ENCODE measurements at regions not wholly inside any gene's neighbourhood (a gene's known extent, or its start where the extent isn't known, plus 50 kb on each side); places are given as distances from the start of the nearest gene placed in this dataset.

DNA sequence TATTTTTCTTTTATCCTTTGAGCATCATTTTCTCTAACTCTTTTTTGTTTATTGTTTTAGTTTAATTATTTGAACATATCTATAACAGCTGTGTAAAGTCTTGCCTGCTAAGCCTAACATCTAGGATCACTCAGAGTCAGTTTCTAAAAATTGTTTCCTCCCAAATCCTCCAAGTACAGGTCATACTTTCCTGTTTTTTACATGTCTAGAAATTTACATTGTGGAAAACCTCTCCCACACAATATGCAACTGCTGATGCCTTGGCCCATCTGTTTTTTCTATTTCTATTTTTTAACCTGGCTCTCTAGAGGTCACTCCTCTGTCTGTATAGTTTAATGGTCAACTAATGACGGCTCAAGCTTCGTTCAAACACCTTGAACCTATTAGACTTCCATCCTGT, 261.0 kb downstream of the HRH4 start:
- no peak for DNase-seq (ENCODE audit: low spot score)
- Mint-ChIP-seq H3K27me3 (ENCODE audit: low read depth) (no peaks in the 10 kb centered on the region), H3K36me3 (peaks cover 4% of the 10 kb centered on the region), H3K4me3 (no peak overlapping the region), H3K27ac (no peak overlapping the region), H3K4me1 (peaks cover 7% of the 10 kb centered on the region; the same call in 1 of the 2 replicates), H3K9me3 (peaks cover 13% of the 10 kb centered on the region)
- ATAC-seq: no peak
- ChIA-PET CTCF (no interaction called here), POLR2A (no interaction called here)
- TF ChIP-seq ZNF263 (CRISPR knock-in tag; IDR thresholded peaks at IDR 0.05; ENCODE audit: low read depth) (no peak), ATF2 (CRISPR knock-in tag; IDR thresholded peaks at IDR 0.05; ENCODE audit: borderline replicate concordance, low read depth) (no peak), TCF7 (CRISPR knock-in tag; IDR thresholded peaks at IDR 0.05; ENCODE audit: low read depth) (no peak), ZNF396 (CRISPR knock-in tag; IDR thresholded peaks at IDR 0.05; ENCODE audit: borderline replicate concordance) (no peak), ZNF671 (CRISPR knock-in tag; IDR thresholded peaks at IDR 0.05) (no peak), SOX15 (CRISPR knock-in tag; IDR thresholded peaks at IDR 0.05) (no peak), E2F4 (CRISPR knock-in tag; IDR thresholded peaks at IDR 0.05; ENCODE audit: borderline replicate concordance, low read depth) (no peak), ATF3 (CRISPR knock-in tag; conservative IDR thresholded peaks at IDR 0.05) (no peak), MYBL2 (CRISPR knock-in tag; IDR thresholded peaks at IDR 0.05) (no peak), ESRRA (CRISPR knock-in tag; IDR thresholded peaks at IDR 0.05; ENCODE audit: borderline replicate concordance) (no peak), HMGA2 (CRISPR knock-in tag; IDR thresholded peaks at IDR 0.05) (no peak), FOXK1 (CRISPR knock-in tag; IDR thresholded peaks at IDR 0.05) (no peak), ZNF138 (CRISPR knock-in tag; conservative IDR thresholded peaks at IDR 0.05) (no peak), MXD4 (CRISPR knock-in tag; IDR thresholded peaks at IDR 0.05; ENCODE audit: borderline replicate concordance) (no peak), ELF4 (CRISPR knock-in tag; IDR thresholded peaks at IDR 0.05; ENCODE audit: low read depth) (no peak)
- TF ChIP-seq, protein P1, sequence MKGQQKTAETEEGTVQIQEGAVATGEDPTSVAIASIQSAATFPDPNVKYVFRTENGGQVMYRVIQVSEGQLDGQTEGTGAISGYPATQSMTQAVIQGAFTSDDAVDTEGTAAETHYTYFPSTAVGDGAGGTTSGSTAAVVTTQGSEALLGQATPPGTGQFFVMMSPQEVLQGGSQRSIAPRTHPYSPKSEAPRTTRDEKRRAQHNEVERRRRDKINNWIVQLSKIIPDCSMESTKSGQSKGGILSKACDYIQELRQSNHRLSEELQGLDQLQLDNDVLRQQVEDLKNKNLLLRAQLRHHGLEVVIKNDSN (CRISPR knock-in tag; IDR thresholded peaks at IDR 0.05): no peak
- TF ChIP-seq, protein P2, sequence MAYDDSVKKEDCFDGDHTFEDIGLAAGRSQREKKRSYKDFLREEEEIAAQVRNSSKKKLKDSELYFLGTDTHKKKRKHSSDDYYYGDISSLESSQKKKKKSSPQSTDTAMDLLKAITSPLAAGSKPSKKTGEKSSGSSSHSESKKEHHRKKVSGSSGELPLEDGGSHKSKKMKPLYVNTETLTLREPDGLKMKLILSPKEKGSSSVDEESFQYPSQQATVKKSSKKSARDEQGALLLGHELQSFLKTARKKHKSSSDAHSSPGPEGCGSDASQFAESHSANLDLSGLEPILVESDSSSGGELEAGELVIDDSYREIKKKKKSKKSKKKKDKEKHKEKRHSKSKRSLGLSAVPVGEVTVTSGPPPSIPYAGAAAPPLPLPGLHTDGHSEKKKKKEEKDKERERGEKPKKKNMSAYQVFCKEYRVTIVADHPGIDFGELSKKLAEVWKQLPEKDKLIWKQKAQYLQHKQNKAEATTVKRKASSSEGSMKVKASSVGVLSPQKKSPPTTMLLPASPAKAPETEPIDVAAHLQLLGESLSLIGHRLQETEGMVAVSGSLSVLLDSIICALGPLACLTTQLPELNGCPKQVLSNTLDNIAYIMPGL (CRISPR knock-in tag; IDR thresholded peaks at IDR 0.05): no peak

GRCh38 chr18:24725644-24726415, 265.4 kb downstream of the HRH4 start:
- peaks cover 3% of the 10 kb centered on the region for H3K9me3 Mint-ChIP-seq
- no peak overlapping the region for H3K27ac Mint-ChIP-seq
- POLR2A ChIA-PET: interaction anchor here (1.7 kb wide), 1 partner anchor 182 kb away, joined by 4 read pairs; no protein-coding TSS in a partner anchor
- TF ChIP-seq ARID4B (CRISPR knock-in tag; IDR thresholded peaks at IDR 0.05; ENCODE audit: borderline replicate concordance): no peak
- no peak for TF ChIP-seq AFF4 (CRISPR knock-in tag; IDR thresholded peaks at IDR 0.05; ENCODE audit: borderline replicate concordance)
- TF ChIP-seq ZNF263 (CRISPR knock-in tag; IDR thresholded peaks at IDR 0.05; ENCODE audit: low read depth): peak; percentile 41; the same call in 1 of the 2 replicates
- TF ChIP-seq KAT7 (CRISPR knock-in tag; IDR thresholded peaks at IDR 0.05; ENCODE audit: borderline replicate concordance): no peak

More at GRCh38 chr18:24725644-24726415, 265.4 kb downstream of the HRH4 start:
- peaks cover 6% of the 10 kb centered on the region for H3K4me1 Mint-ChIP-seq
- CTCF ChIA-PET: interaction anchor here (0.6 to 5.9 kb wide), 36 partner anchors 8 to 655 kb away, joined by 3 to 103 read pairs (median 4); no protein-coding TSS in a partner anchor
- H3K27me3 Mint-ChIP-seq (ENCODE audit: low read depth): no peaks in the 10 kb centered on the region; the same call in 1 of the 2 replicates
- no peak overlapping the region for H3K4me3 Mint-ChIP-seq
- ATAC-seq (no peak), DNase-seq (ENCODE audit: low spot score) (no peak)
- H3K36me3 Mint-ChIP-seq: no peaks in the 10 kb centered on the region

Data from WTC11 (cell line).